BLaER1 treated with 17β-estradiol and CSF1 and Interleukin-3, amounts not matched to agents 10 nM and 100 nM (cell line): ENCODE measurements at regions not wholly inside any gene's neighbourhood (a gene's known extent, or its start where the extent isn't known, plus 50 kb on each side); places are given as distances from the start of the nearest gene placed in this dataset.
"Not testable (repeated sequence)": the region's sequence is repeated elsewhere in the genome, so short reads cannot be mapped to it uniquely, and the experiment has no call there.

Experiments used
- H3K27ac ChIP-seq, 11 experiments: shearing (Covaris generic); formaldehyde crosslinking; 2 replicates each; pipeline ENCODE4 v1.8.1; 2022
- H3K27me3 ChIP-seq, 11 experiments: shearing (Covaris generic); formaldehyde crosslinking; 2 replicates each; pipeline ENCODE4 v1.8.1; 2022
- H3K36me3 ChIP-seq, 11 experiments: shearing (Covaris generic); formaldehyde crosslinking; 2 replicates each; pipeline ENCODE4 v1.8.1; 2022
- H3K4me1 ChIP-seq, 10 experiments: shearing (Covaris generic); formaldehyde crosslinking; 2 replicates each; pipeline ENCODE4 v1.8.1; 2022
- H3K4me2 ChIP-seq, 11 experiments: shearing (Covaris generic); formaldehyde crosslinking; 2 replicates each; pipeline ENCODE4 v1.8.1; 2022
- H3K4me3 ChIP-seq, 10 experiments: shearing (Covaris generic); formaldehyde crosslinking; 2 replicates each; pipeline ENCODE4 v1.8.1; 2022
- H3K9ac ChIP-seq, 11 experiments: shearing (Covaris generic); formaldehyde crosslinking; 2 replicates each; pipeline ENCODE4 v1.8.1; 2022
- H3K9me3 ChIP-seq, 11 experiments: shearing (Covaris generic); formaldehyde crosslinking; replicated peaks in 1 of 11; 2 replicates each; pipeline ENCODE4 v1.8.1; 2022
- H4K20me1 ChIP-seq, 11 experiments: shearing (Covaris generic); formaldehyde crosslinking; 2 replicates each; pipeline ENCODE4 v1.8.1; 2022
- Cebpa-rat ChIP-seq, 11 experiments: shearing (Covaris generic); IDR thresholded peaks; 2 replicates each; pipeline ENCODE4 v1.8.1; 2022

- Histone ChIP-seq H3K36me3 (no peaks in the 10 kb centered on the region), H3K4me3 (no peak overlapping the region), H3K9ac (no peak overlapping the region), H3K9me3 (peaks cover 15 to 27% (median 20%) of the 10 kb centered on the region in 11 experiments), H4K20me1 (no peaks in the 10 kb centered on the region), H3K27me3 (no peaks in the 10 kb centered on the region), H3K4me2 (no peak overlapping the region), H3K27ac (no peak overlapping the region), H3K4me1 (no peaks in the 10 kb centered on the region)
- no peak for TF ChIP-seq Cebpa-rat (IDR thresholded peaks at IDR 0.05)
Observed at GRCh38 chr4:188387179-188387791, 248.0 kb downstream of the TRIML1 start.

- H3K4me2 ChIP-seq, H3K36me3 ChIP-seq, H3K27me3 ChIP-seq, H3K9ac ChIP-seq, H4K20me1 ChIP-seq, H3K27ac ChIP-seq, H3K4me1 ChIP-seq, H3K4me3 ChIP-seq: not testable (repeated sequence)
- H3K9me3 ChIP-seq = peaks cover 14 to 30% (median 17%) of the 10 kb centered on the region in 11 experiments
Observed at GRCh38 chr4:188391349-188391748, 252.1 kb downstream of the TRIML1 start.

- no peak overlapping the region for H3K9ac ChIP-seq
- no peak overlapping the region for H3K27ac ChIP-seq
- peaks cover 2 to 18% (median 5%) of the 10 kb centered on the region in 11 experiments; a peak in 18 of 22 replicates for H3K9me3 ChIP-seq
- H3K4me2 ChIP-seq = no peak overlapping the region
- H3K27me3 ChIP-seq = no peaks in the 10 kb centered on the region
- H3K4me1 ChIP-seq = no peaks in the 10 kb centered on the region
- H3K36me3 ChIP-seq = no peaks in the 10 kb centered on the region
- no peak overlapping the region for H3K4me3 ChIP-seq
- TF ChIP-seq Cebpa-rat (IDR thresholded peaks at IDR 0.05) = no peak
- no peaks in the 10 kb centered on the region for H4K20me1 ChIP-seq
Observed at GRCh38 chr4:188396037-188396436, 256.8 kb downstream of the TRIML1 start.

GRCh38 chr4:188399834-188400233 lies 260.6 kb downstream of the TRIML1 start:
- no peak overlapping the region for H3K9ac ChIP-seq
- H3K4me3 ChIP-seq = no peak overlapping the region
- no peaks in the 10 kb centered on the region for H3K4me1 ChIP-seq
- H3K4me2 ChIP-seq = no peak overlapping the region
- no peak for TF ChIP-seq Cebpa-rat (IDR thresholded peaks at IDR 0.05)
- H3K27ac ChIP-seq = no peak overlapping the region
- H4K20me1 ChIP-seq = no peaks in the 10 kb centered on the region
- no peaks in the 10 kb centered on the region for H3K27me3 ChIP-seq
- no peaks in the 10 kb centered on the region for H3K36me3 ChIP-seq
- H3K9me3 ChIP-seq = no peaks in the 10 kb centered on the region

- Histone ChIP-seq H3K9ac (no peak overlapping the region), H3K4me2 (no peak overlapping the region), H3K4me1 (no peaks in the 10 kb centered on the region), H3K4me3 (no peak overlapping the region), H3K27ac (no peak overlapping the region), H3K9me3 (no peaks in the 10 kb centered on the region), H4K20me1 (no peaks in the 10 kb centered on the region), H3K27me3 (no peaks in the 10 kb centered on the region), H3K36me3 (no peaks in the 10 kb centered on the region)
- TF ChIP-seq Cebpa-rat (IDR thresholded peaks at IDR 0.05) = no peak
Observed at GRCh38 chr4:188400451-188400850, 261.2 kb downstream of the TRIML1 start.

DNA sequence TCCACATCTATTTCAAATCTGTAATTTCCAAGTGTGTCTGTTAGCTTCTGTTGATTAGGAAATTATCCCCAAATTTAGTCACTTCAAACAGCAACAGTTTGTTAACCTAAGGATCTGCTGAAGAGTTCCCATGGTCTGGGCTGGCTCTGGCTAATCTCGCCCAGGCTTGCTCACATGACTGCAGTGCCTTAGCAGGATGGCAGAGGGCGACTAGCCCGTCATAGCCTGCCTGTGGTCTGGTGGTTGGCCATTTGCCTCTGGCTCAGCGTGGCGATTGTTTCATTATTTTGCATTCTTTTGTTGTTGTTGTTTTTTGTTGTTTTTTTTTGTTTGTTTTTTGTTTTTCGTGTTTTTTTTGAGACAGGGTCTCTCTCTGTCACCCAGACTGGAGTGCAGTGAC lies 264.0 kb downstream of the TRIML1 start:
- no peak overlapping the region for H3K4me2 ChIP-seq
- no peak overlapping the region for H3K4me3 ChIP-seq
- H3K27ac ChIP-seq = no peak overlapping the region
- H3K4me1 ChIP-seq = no peaks in the 10 kb centered on the region
- H3K27me3 ChIP-seq = no peaks in the 10 kb centered on the region
- no peak overlapping the region for H3K9ac ChIP-seq
- no peaks in the 10 kb centered on the region for H3K36me3 ChIP-seq
- no peaks in the 10 kb centered on the region for H4K20me1 ChIP-seq
- H3K9me3 ChIP-seq = no peaks in the 10 kb centered on the region
- no peak for TF ChIP-seq Cebpa-rat (IDR thresholded peaks at IDR 0.05)

DNA sequence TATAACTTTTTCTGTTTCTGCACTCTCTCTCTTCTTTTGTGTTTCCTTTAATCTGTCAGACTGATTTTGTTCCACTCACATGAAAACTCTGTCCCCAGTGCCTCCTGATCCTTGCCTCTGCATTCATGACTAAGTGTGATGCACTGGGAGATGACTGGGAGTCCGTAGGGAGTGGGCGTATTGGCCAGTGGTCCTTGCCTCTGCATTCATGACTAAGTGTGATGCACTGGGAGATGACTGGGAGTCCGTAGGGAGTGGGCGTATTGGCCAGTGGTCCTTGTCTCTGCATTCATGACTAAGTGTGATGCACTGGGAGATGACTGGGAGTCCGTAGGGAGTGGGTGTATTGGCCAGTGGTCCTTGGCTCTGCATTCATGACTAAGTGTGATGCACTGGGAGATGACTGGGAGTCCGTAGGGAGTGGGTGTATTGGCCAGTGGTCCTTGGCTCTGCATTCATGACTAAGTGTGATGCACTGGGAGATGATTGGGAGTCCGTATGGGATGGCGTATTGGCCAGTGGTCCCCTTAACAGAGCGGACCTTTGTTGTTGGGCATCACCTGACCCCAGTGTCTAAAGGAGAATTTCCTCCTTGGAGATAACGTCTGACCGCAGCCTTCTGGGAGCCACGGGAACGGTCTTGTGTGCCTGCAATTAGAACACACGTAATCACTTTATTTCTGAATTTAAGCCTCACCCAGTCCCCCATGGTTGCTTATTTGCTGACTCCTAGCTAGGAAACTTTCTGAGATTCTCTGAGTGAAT lies 266.0 kb downstream of the TRIML1 start:
- H3K36me3 ChIP-seq, H3K4me1 ChIP-seq, H3K9ac ChIP-seq, H3K4me2 ChIP-seq, H3K27me3 ChIP-seq, H3K4me3 ChIP-seq, H3K9me3 ChIP-seq, H3K27ac ChIP-seq, H4K20me1 ChIP-seq: not testable (repeated sequence)

DNA sequence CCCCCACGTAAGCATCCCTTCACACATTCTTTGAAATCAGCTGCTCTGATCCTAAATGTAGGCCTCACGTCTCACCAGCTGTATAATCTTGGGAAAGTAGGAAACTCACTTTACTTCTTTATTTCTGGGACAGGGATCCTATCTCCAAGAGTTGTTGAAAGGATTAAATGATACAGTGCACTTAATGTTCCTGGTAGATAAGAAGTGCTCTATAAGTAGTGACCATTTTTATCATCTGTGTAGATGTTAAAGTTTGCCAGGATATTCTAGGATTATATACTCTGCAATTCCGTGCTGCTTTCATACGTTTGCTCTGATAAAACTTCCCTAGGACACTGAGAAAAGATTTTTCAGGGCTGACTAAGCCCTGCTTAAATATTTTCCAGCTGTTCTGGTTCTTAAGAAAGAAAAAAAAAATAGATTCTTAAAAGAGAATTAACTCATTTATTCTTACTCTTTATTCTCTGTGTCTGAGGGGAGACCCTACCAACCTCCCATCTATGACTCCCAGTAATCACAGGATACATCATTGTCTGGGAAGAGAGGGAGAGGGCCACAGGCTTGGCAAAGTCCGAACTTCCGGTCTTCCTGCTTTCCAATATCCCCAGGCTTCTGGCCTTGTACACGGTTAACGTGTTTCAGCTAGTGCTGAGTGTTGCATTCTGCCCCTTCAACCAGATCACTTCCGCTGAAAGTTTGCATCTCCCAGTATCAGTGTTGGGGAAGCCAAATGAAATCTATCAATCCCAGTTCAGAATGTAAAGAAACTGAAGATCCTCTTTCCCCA lies 269.2 kb downstream of the TRIML1 start:
- H3K36me3 ChIP-seq = no peaks in the 10 kb centered on the region

DNA sequence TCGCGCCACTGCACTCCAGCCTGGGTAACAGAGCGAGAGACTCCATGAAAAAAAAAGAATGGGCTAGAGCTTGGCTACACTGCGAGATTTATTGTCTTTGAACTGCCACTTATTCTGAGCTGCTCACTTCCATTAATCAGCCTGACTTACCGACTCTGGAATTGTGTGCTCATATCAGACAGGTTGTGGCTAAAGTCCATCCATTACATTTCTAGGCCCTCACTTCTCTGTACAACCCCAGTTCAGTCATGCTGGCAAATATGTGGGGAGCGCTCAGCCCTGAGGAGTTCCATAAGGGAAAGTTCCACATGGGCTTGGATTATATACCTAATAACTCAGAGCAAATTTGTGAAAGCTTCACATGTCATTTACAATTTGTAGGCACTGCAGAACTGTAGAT lies 270.6 kb downstream of the TRIML1 start:
- H3K27me3 ChIP-seq = no peaks in the 10 kb centered on the region
- H3K9ac ChIP-seq = no peak overlapping the region
- TF ChIP-seq Cebpa-rat (IDR thresholded peaks at IDR 0.05) = no peak
- no peaks in the 10 kb centered on the region for H3K4me1 ChIP-seq
- no peak overlapping the region for H3K4me2 ChIP-seq
- H4K20me1 ChIP-seq = no peaks in the 10 kb centered on the region
- H3K27ac ChIP-seq = no peak overlapping the region
- H3K36me3 ChIP-seq = no peaks in the 10 kb centered on the region
- H3K4me3 ChIP-seq = no peak overlapping the region
- peaks cover 0 to 16% (median 9%) of the 10 kb centered on the region in 11 experiments; a peak in 14 of 22 replicates for H3K9me3 ChIP-seq

More for the DNA sequence above, 269.2 kb downstream of the TRIML1 start:
- H3K27me3 ChIP-seq = no peaks in the 10 kb centered on the region
- no peak for TF ChIP-seq Cebpa-rat (IDR thresholded peaks at IDR 0.05)
- no peaks in the 10 kb centered on the region for H4K20me1 ChIP-seq
- no peak overlapping the region for H3K4me3 ChIP-seq
- no peak overlapping the region for H3K4me2 ChIP-seq
- H3K9me3 ChIP-seq = peaks cover 0 to 16% (median 9%) of the 10 kb centered on the region in 11 experiments; a peak in 14 of 22 replicates
- no peak overlapping the region for H3K9ac ChIP-seq
- H3K4me1 ChIP-seq = no peaks in the 10 kb centered on the region
- no peak overlapping the region for H3K27ac ChIP-seq
